GM10248 (cell line): ENCODE measurements at regions not wholly inside any gene's neighbourhood (a gene's known extent, or its start where the extent isn't known, plus 50 kb on each side); places are given as distances from the start of the nearest gene placed in this dataset.
"Not testable (repeated sequence)": the region's sequence is repeated elsewhere in the genome, so short reads cannot be mapped to it uniquely, and the experiment has no call there.

Source experiments
- CTCF ChIA-PET: fragments of 300-600 bp; sonication (Branson Sonifier 250); formaldehyde crosslinking; extraction: SDS; loops from one replicate; lab custom pipeline; 2021; ENCODE audit warnings: antibody characterized with exemption; lab: Yijun Ruan, JAX
- POLR2A ChIA-PET: fragments of 350-650 bp; sonication (Branson Sonifier 250); formaldehyde crosslinking; extraction: SDS; loops from one replicate; lab custom pipeline; 2020; ENCODE audit warnings: antibody characterized with exemption; lab: Yijun Ruan, JAX
- DNase-seq: peaks from one replicate; pipeline ENCODE4 v3.0.0; 2012; ENCODE audit errors: extremely low spot score
- TF ChIP-seq, protein P1 (sequence below): IDR thresholded peaks from 2 replicates; pipeline ENCODE4 v1.5.1; 2012; ENCODE audit warnings: mild to moderate bottlenecking, low read depth; ENCODE audit errors: extremely low read depth, missing control alignments, control extremely low read depth

DNA sequence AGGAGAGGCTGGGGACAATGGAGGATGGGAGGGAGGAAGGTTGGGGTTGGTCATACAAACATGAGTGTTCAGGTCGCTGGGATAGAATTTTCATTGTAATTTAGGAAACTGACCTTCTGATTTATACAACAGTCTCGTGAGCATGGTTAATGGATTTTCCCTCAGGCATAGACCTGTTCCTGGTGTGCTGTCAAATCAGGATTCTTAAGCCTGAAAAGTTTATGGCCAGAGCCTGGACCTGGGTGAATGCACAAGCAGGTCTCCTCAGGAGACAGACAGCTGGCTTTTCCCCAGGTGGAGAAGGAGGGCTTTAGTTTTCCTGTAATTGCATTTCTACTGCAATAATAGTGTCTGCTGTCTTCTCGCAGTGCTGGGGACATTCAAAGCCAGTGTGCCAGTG lies 338.0 kb downstream of the SHQ1 start:
- TF ChIP-seq, protein P1, sequence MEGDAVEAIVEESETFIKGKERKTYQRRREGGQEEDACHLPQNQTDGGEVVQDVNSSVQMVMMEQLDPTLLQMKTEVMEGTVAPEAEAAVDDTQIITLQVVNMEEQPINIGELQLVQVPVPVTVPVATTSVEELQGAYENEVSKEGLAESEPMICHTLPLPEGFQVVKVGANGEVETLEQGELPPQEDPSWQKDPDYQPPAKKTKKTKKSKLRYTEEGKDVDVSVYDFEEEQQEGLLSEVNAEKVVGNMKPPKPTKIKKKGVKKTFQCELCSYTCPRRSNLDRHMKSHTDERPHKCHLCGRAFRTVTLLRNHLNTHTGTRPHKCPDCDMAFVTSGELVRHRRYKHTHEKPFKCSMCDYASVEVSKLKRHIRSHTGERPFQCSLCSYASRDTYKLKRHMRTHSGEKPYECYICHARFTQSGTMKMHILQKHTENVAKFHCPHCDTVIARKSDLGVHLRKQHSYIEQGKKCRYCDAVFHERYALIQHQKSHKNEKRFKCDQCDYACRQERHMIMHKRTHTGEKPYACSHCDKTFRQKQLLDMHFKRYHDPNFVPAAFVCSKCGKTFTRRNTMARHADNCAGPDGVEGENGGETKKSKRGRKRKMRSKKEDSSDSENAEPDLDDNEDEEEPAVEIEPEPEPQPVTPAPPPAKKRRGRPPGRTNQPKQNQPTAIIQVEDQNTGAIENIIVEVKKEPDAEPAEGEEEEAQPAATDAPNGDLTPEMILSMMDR: no peak
- no peak for DNase-seq
- POLR2A ChIA-PET: no interaction called here
- CTCF ChIA-PET: interaction anchor here (0.6 to 2.0 kb wide), 6 partner anchors 14 to 580 kb away, joined by 3 to 6 read pairs (median 3); no protein-coding TSS in a partner anchor

DNA sequence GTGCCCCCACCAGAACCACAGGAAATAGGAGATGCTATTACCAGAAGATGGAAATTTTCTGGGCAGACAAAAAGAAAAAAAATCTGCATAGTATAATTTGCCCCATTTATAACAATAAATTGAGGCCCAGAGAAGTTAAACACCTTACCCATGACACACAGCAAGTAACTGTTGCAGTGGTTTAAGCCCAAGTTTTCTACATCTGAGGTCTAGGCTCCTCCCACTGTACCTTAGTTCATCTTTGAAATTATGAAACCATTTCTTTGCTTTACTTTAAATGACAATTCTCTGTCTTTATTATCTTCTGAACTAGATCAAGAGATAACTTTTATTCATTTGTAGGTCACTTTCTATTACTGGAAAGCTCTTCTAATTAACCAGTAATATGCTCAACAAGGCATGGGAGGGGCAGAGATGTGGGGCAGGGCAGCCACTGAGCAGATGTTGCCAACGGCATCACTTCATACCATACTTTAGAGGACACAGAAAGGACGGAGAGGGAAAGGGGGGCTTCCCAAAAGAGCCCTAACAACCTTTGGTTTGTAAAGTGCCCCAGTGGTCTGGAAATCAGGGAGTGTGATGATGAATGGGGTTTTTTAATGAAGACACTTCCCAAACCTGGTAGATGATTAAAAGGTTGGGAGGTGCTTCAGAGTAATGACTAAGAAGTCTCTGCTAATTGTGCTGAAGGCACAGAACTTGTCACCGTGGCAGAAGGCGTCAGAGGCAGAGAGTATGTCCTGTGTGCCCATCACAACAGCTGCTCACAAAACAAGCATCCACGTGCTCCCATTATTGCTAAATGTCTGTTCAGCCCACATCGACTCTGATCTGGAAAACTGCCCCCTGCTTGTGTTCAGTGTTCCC lies 342.5 kb downstream of the SHQ1 start:
- ChIA-PET CTCF (interaction anchor here (1.3 to 2.0 kb wide), 3 partner anchors 10 to 26 kb away, joined by 3 to 4 read pairs (median 3); no protein-coding TSS in a partner anchor), POLR2A (no interaction called here)
- DNase-seq: no peak
- TF ChIP-seq, protein P1: no peak

DNA sequence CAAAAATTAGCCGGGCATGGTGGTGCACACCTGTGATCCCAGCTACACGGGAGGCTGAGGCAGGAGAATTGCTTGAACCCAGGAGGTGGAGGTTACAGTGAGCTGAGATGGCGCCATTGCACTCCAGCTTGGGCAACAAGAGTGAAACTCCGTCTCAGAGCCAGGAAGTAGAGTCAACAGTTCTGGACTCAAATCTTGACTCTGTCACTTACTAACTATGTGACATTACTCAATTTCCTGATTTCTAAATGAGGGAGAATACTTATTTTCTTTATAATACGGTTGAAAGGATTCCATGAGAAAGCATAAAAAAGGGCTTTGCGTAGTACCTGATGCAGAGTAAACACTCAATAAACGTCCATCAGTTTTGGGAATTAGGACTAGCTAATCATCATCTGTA lies 350.7 kb downstream of the SHQ1 start:
- CTCF ChIA-PET: interaction anchor here (1.6 to 2.1 kb wide), 2 partner anchors 10 to 14 kb away, joined by 6 to 8 read pairs; no protein-coding TSS in a partner anchor
- POLR2A ChIA-PET, DNase-seq: not testable (repeated sequence)

DNA sequence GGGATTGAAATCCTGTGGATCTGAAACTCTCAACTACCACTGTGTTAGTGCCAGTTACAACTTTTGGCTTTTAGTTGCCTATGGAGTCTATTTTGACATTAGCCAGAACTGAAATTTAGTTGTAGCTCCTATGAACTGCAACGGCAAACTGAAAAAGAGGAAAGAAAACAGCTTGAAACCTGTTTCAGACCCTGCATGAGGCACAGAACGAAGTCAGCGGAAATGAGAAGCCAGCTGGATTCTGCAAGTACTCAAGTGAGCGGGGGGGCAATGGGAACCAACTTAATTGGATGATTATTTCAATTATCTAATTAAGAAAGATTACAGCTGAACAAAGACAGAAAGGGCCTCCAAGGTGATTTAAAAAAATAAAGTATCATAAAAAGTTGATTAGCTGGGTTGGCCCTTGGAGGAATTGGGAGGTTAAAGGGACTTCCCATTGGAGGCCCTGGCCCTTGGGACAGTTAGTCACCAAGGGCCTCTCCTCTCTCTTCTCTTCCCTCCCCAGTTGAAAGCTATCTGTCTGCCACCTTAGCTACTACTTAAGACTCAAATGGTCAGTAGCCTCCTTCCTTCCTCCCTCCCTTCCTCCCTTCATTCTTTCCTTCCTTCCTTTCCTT lies 352.1 kb downstream of the SHQ1 start:
- CTCF ChIA-PET: interaction anchor here (0.7 to 2.1 kb wide), 7 partner anchors 9 to 324 kb away, joined by 3 to 8 read pairs (median 3); no protein-coding TSS in a partner anchor
- TF ChIP-seq, protein P1: no peak
- DNase-seq: no peak
- POLR2A ChIA-PET: interaction anchor here (0.7 to 1.6 kb wide), 2 partner anchors 9 to 13 kb away, joined by 3 to 6 read pairs; no protein-coding TSS in a partner anchor

DNA sequence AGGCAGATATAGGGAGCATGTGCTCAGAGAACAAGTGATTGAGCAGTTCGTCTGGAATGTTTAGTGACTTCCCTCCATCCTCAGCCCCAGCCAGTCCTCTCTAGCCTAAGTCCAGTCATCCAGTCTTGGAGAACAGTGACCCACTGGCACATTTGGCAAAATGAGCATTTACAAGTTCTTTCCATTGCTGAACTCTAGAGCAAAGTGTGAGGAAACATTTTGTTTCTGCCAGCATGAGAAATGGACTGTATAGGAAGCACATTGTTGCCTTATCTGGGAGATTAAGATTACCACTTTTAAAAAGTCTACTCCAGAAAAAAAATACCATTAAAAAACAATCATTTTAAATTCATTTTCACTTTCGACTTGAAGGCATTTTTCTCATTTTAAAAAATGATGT lies 353.6 kb downstream of the SHQ1 start:
- CTCF ChIA-PET: interaction anchor here (1.0 to 2.4 kb wide), 5 partner anchors 15 to 356 kb away, joined by 3 to 7 read pairs (median 3); no protein-coding TSS in a partner anchor
- TF ChIP-seq, protein P1: no peak
- no peak for DNase-seq
- POLR2A ChIA-PET: interaction anchor here (0.8 kb wide), 1 partner anchor 11 kb away, joined by 3 read pairs; no protein-coding TSS in a partner anchor

DNA sequence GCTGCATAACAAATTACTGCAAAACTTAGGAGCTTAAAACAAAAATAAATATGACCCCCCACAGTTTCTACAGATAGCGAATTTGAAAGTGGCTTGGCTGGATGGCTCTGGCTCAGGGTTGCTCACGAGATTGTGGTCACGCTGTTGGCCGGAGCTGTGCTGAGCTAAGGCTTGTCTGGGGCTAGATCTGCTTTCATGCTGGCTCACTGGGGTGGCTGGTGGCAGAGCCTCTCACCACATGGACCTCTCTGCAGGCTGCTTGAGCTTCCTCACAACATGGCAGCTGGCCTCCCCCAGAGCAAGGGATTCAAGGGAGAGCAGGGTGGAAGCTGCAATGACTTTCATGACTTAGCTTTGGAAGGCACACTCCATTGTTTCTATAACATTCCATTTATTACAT lies 354.1 kb downstream of the SHQ1 start:
- POLR2A ChIA-PET: interaction anchor here (0.6 to 0.8 kb wide), 2 partner anchors 11 to 258 kb away, joined by 3 read pairs; no protein-coding TSS in a partner anchor
- no peak for DNase-seq
- CTCF ChIA-PET: interaction anchor here (1.1 to 2.4 kb wide), 3 partner anchors 15 to 28 kb away, joined by 3 to 7 read pairs (median 3); no protein-coding TSS in a partner anchor
- TF ChIP-seq, protein P1: no peak
